NB4 (cell line): ENCODE measurements at regions not wholly inside any gene's neighbourhood (a gene's known extent, or its start where the extent isn't known, plus 50 kb on each side); places are given as distances from the start of the nearest gene placed in this dataset.

Experiments used
- DNase-seq: peaks from one replicate; pipeline ENCODE4 v3.0.0; 2010; ENCODE audit warnings: low read depth
- H3K4me3 ChIP-seq: one replicate; pipeline ENCODE4 v1.5.1; 2011; ENCODE audit warnings: mild to moderate bottlenecking, low read depth, low read length, moderate library complexity
- MYC ChIP-seq: IDR thresholded peaks from 2 replicates; pipeline ENCODE4 v1.6.1; 2011; ENCODE audit warnings: low read depth, low read length
- POLR2A ChIP-seq: IDR thresholded peaks from 2 replicates; pipeline ENCODE4 v1.6.1; 2011; ENCODE audit warnings: mild to moderate bottlenecking; ENCODE audit not compliant: insufficient read length; ENCODE audit errors: extremely low read depth
- TF ChIP-seq, protein P1 (sequence below): IDR thresholded peaks from one replicate; pipeline ENCODE4 v1.5.1; 2012; ENCODE audit warnings: low read depth, low read length
- TF ChIP-seq, protein P2 (sequence below): IDR thresholded peaks from 2 replicates; pipeline ENCODE4 v1.6.1; 2011; ENCODE audit warnings: low read depth, low read length

DNA sequence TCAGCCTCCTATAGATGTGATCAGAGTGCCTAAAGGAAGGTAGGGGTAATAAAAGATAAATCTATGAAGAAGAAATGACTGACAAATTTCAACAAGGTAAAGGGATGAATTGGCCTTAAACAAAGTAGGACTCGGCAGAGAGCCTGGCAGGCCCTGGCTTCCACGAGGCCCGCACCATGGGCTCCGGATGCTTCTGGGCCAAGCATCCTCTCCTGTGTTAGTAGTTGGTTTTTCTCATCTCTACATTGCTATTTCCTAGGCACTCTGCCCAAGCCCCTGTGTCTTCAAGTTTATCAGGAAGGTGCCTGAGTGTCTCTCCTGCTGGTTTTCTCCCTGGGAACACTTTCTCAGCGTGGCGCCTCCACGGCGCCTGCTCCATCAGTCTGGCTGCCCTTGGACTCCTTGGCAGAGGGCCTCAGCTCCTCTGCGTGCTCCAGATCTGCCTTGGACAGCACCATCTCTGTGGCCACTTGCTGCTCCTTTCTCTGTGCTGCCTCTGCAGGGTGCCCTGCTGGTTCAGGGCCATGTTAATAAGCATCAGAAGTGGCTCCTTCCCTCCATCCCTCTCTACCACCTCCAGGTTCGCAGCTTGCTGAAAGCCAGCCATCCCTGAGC, 413.3 kb upstream of the DPP6 start:
- DNase-seq = no peak
- TF ChIP-seq, protein P1, sequence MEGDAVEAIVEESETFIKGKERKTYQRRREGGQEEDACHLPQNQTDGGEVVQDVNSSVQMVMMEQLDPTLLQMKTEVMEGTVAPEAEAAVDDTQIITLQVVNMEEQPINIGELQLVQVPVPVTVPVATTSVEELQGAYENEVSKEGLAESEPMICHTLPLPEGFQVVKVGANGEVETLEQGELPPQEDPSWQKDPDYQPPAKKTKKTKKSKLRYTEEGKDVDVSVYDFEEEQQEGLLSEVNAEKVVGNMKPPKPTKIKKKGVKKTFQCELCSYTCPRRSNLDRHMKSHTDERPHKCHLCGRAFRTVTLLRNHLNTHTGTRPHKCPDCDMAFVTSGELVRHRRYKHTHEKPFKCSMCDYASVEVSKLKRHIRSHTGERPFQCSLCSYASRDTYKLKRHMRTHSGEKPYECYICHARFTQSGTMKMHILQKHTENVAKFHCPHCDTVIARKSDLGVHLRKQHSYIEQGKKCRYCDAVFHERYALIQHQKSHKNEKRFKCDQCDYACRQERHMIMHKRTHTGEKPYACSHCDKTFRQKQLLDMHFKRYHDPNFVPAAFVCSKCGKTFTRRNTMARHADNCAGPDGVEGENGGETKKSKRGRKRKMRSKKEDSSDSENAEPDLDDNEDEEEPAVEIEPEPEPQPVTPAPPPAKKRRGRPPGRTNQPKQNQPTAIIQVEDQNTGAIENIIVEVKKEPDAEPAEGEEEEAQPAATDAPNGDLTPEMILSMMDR = no peak
- no peak for TF ChIP-seq MYC
- TF ChIP-seq POLR2A = no peak
- TF ChIP-seq, protein P2, sequence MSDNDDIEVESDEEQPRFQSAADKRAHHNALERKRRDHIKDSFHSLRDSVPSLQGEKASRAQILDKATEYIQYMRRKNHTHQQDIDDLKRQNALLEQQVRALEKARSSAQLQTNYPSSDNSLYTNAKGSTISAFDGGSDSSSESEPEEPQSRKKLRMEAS = no peak
- no peak overlapping the region for H3K4me3 ChIP-seq

DNA sequence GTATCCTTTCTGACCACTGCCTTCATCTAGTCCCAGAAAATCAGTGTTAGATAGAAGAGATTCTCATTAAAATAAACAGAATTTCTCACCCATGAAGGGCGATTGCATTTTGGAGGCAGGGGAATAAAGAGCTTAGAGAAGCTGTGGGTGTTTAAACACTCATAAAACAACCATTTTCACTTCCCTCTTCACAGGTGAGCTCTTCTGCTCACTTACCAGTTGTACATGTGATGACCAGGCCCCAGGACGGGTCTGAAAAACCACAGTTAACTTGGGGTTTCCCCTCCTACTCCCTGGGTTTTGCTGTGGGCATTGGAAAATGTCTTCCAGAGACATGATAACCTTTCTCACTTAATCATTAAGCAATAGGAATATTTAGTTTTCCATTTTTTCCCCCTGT, 411.6 kb upstream of the DPP6 start:
- TF ChIP-seq POLR2A (no peak), MYC (no peak)
- TF ChIP-seq, protein P1 = no peak
- TF ChIP-seq, protein P2 = no peak
- no peak for DNase-seq
- no peak overlapping the region for H3K4me3 ChIP-seq

DNA sequence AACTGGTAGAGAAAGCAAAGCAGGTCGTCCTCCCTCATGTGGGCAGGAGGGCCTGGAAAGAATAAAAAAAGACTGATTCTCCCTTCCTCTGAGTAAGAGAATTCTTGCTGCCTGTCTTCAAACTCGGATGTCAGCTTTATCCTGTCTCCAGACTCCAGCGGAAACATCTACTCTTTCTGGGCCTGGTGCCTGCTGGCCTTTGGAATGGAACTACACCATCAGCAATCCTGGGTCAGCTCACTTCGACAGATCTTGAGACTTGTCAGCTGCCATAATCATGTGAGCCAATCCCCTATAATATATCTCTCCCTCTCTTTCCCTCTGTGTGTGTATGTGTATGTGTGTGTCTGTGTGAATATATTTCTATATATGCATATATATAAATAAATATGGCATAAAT, 411.0 kb upstream of the DPP6 start:
- H3K4me3 ChIP-seq = no peak overlapping the region
- no peak for DNase-seq
- TF ChIP-seq MYC (no peak), POLR2A (no peak)
- TF ChIP-seq, protein P1 = no peak
- TF ChIP-seq, protein P2 = no peak

DNA sequence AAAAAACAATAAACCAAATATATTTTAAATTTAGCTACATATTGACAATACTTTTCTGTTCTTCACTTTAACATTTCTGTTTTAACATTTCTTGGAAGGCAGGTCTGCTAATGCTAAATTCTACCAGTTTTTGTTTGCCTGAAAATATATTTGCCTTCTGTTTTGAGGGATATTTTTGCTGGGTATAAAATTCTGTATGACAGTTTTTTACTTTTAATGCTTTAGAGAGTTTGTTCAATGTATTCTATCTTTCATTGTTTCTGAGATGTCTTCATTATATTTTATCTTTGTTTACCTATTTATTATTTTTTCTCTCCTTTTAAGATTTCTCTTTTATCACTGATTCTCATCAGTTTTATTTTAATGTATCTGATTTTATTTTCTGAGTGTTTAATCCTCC, 409.2 kb upstream of the DPP6 start:
- no peak overlapping the region for H3K4me3 ChIP-seq
- TF ChIP-seq POLR2A (no peak), MYC (no peak)
- TF ChIP-seq, protein P1 = no peak
- TF ChIP-seq, protein P2 = no peak
- no peak for DNase-seq

DNA sequence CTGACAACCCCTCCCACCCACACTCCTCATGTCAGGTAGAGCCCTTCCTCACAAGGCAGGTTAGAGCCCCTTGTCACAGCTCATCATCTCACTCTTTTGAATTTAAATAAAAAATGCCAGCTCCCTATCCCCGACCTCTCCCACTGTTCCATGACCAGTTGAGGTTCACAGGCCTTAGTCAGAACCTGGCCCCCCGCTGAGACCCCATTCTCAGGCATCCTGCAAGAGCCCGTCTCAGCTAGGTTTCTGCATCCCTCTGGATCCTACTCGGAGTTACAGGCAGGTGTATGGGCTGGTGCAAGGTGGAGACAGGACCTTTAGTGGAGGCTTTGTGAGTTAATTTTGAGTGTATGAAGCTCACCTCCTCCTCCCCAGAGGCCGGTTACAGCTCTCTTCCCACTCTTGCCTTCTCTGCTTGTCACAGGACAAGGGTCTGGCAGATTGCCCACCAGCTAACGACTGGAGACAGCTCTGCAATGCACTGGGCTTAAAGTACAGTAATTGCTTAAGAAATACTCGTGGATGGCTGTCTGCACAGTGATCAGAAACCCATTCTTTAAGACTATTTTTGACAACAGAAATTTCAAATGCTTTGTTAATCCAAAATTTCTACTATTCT, 394.9 kb upstream of the DPP6 start:
- TF ChIP-seq, protein P2 = no peak
- TF ChIP-seq, protein P1 = no peak
- no peak for TF ChIP-seq MYC
- TF ChIP-seq POLR2A = no peak
- DNase-seq = no peak
- no peak overlapping the region for H3K4me3 ChIP-seq

DNA sequence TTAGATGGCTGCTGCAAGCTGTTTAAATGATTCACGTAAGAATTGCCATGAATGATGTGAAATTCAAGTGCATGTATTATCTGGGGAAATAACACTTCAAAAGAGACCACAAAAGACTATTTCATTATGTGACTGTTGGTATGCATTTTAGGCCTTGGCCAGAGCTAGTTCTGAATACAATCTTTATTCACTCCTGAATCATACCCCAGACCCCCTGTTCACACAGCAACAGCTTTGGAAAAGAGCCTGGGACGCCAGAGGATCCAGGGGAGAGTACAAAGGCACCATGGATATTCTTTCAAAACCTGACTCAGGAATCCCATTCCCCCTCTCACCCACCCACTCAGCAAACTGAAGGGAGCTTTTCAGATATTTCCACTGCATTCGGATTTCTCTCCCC, 377.1 kb upstream of the DPP6 start:
- DNase-seq = no peak
- H3K4me3 ChIP-seq = no peak overlapping the region
- TF ChIP-seq, protein P1 = no peak
- TF ChIP-seq MYC (no peak), POLR2A (no peak)
- TF ChIP-seq, protein P2 = no peak
